ENCODE measurements at regions not wholly inside any gene's neighbourhood (a gene's known extent, or its start where the extent isn't known, plus 50 kb on each side); places are given as distances from the start of the nearest gene placed in this dataset.

- DNase-seq: no peak
Observed at GRCh38 chrX:10048076-10048475, 80.9 kb downstream of the CLDN34 start.

GRCh38 chrX:10048707-10049106 is 81.5 kb downstream of the CLDN34 start:
- DNase-seq: no peak

- DNase-seq: no peak
Observed at GRCh38 chrX:10049236-10049635, 82.1 kb downstream of the CLDN34 start.

GRCh38 chrX:10050481-10050880 is 83.3 kb downstream of the CLDN34 start:
- DNase-seq: no peak

- DNase-seq: no peak
Observed at GRCh38 chrX:10051866-10052480, 84.8 kb downstream of the CLDN34 start.

DNA sequence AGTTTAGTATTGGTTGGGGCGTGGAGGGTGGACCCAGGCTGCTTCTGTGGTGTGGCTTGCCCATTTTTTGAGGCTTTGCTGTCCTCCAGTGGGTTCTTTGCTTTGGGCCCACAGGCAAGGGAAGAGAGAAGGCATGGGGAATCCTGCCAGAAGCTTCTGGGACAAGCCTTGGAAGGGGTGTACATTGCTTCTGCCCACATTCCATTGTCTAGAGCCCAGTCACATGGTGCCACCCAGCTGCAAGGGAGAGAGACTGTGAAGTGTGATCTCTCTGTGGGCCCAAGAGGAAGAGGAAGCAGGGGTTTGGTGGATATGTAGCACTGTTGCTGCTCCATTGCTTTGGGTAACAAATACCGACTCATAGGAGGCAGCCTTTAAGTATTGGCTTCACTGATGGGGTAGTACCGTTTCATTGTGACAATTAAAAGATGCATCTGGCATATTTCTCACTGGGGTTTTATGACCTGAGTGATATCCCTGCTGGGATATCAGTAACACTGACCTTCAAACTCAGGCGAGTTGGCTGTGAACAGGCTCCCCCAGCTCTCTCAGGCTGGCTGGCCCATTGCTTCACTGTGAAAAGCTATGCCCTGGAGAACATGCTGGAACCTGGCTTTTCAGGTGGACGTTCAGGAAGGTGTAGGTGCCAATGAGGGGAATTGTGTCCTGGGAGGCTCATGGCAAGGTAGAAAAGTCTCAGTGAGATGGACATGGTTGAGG is 85.9 kb downstream of the CLDN34 start:
- no peak for DNase-seq

DNA sequence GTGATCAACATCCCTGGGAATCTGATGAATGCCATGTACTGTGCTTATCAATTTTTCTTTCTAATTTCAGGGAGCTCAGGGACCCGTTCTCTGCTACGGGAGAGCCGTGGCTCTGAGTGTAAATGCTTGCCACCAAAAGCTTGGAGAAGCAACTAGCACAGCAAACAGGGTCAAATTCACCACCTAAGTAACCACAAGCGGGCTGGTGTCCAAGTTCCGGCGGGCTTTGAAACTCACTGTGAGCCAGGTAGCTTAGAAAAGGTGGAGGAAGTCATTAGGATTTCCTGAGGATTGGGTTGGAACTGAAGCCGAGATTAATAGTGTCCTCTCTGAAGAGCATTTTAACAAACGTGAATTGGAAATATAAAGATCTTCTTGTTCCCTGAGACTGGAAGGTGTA is 87.2 kb downstream of the CLDN34 start:
- DNase-seq: no peak

GRCh38 chrX:10055430-10055829 is 88.3 kb downstream of the CLDN34 start:
- no peak for DNase-seq

DNA sequence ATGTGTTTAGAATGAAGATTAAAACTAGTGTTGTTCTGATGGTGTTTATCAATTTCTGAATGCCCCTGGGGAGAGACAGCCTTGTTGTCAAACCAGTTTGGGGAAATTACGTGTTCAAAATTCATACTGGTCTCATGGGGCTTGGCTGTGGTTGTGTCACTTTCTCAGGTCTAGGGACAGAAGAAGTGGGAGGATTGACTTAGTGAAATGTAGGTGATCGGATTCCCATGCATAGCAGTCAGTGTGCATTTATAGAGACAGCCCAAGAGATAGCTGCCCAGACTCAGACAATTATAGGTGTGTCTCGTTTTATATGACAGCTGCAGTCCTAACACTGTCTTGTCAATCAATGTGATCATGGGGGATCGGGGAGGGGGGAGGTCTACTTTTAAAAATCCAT is 94.4 kb upstream of the CLCN4 start:
- no peak for DNase-seq

DNA sequence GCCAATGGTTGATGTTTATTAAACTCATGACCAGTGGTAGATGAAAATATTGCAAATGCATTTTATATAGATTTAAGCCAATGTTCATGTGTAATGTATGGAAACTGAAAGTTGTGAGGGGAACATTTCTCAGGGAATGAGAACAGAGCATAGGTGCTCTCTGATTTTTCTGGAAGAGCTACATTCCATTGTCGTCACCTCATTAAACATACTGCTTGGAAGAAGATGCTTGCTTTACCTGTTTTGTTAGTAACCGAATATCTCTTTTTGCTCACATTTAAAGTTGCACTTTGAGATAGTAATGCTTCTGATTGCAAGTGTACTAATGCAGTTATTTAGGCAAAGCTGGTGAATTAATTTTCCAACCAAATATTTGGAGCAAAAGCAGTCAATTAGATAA is 93.8 kb upstream of the CLCN4 start:
- no peak for DNase-seq

- no peak for DNase-seq
Observed at GRCh38 chrX:10064736-10065135, 92.0 kb upstream of the CLCN4 start.

DNA sequence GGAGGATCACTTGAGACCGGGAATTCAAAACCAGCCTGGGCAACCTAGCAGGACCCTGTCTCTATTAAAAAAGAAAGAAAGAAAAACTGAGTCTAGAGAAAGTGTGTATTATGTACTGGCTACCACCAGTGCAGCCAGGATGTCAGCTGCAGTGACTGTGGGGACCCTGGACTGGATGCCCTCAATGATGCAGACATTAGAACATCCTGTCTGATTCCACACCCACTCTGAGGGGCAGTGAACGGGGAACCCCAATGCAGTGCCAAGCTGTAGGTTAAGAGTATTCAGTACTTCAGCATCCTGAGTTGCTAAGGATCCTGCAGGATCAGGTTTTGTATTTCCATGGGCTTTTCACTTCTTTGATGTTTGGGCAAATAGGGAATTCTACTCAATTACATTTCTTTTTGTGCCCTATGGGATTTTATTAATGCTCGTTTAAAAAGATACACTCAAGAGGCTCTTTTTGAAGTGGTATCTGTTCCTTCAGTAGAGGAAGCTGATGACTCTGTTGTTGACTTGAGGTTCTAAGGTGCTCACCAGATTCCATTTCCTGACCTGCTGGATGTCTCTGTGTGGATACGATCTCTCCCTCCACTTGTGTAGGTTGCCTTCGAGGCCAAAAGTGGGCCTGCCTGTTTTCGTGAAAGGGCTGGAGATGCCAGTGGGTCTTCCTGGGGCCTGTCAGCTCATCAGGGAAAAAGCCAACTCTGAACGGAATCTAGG is 85.9 kb upstream of the CLCN4 start:
- DNase-seq: no peak

GRCh38 chrX:10071451-10072144 is 85.2 kb upstream of the CLCN4 start:
- no peak for DNase-seq

GRCh38 chrX:10072786-10073568 is 83.8 kb upstream of the CLCN4 start:
- DNase-seq: no peak

- DNase-seq: no peak
Observed at GRCh38 chrX:10073671-10074070, 83.1 kb upstream of the CLCN4 start.

DNA sequence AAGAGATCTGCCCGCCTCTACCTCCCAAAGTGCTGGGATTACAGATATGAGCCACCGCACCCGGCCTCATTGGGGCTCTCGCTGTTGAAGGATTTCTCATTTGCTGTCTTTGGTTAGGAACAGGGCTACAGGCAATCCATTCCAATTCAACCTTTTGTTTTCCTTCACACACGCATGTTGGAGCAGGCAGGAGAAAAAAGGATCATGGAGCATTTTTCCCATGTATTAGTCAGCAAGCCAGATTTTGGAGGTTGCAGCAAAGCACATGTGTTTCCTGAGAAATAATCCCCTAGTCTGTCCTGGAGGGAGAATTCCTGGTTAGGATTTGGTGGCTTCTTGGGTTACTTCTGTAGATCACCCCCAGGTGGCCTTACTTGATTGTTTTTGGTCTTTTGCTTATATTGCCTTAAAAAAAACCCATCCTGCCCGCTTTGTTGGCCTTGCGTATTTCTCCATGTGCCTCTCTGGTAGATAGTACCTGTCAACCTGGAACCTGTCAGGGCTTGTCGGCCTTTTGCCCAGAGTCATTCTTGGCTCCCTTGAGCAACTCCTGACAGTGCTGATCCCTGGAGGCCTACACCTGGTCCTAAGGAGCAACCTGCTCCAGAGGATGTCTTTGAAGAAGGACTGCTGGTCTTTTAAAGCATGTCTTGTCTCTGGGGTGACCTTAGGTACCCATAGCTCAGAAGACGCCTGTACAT is 82.4 kb upstream of the CLCN4 start:
- DNase-seq: no peak

- no peak for DNase-seq
Observed at GRCh38 chrX:10076765-10077164, 80.0 kb upstream of the CLCN4 start.

GRCh38 chrX:10077425-10078188 is 79.2 kb upstream of the CLCN4 start:
- no peak for DNase-seq

DNA sequence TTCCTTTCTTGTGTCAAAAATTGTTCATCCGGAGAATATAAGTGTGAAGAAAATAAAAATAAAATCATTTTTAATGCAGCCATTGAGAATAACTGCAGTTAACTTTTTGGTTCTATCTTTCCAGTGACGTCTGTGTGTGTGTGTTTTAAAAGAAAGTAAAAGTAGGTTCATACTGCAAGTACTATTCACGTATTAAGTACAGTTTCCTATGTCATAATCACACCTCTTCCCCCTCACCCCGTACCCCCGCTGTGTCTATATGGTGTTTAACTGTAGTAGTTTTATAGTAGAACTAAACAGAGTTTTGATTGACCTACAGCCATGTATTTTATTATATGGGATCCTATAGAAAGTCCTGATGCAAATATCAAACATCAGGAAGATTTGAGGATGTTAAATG is 78.5 kb upstream of the CLCN4 start:
- no peak for DNase-seq

- DNase-seq: no peak
Observed at GRCh38 chrX:10079231-10079630, 77.5 kb upstream of the CLCN4 start.

DNA sequence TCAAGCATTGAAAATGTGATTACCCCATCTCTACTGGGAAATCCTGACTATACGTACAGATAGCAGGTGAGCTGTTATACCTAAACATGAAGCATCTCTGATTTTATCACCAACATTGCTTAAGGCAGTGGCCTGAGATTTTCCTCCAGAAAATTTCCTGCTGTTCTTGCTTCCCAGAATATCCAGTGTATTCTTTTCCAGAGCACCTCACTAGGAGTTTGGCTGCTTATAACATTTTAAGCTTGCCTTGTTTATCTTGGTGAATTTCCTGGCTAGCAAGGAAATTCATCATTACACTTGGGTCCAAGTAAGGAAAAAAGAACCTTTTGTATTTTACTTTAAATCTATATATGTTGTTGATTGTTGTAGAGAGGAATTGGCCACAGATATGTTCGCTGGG is 73.0 kb upstream of the CLCN4 start:
- no peak for DNase-seq

Measured in stimulated activated CD4-positive, alpha-beta T cell treated with anti-CD3 and anti-CD28 coated beads, Interleukin-1b, Interleukin-23, amount 100 ng/mL, for 48 hours (primary cell).